ENCODE measurements at regions not wholly inside any gene's neighbourhood (a gene's known extent, or its start where the extent isn't known, plus 50 kb on each side); places are given as distances from the start of the nearest gene placed in this dataset. TPM values are rescaled to one million over a fixed set of nuclear protein-coding genes. Genes with fewer than 3 reads are reported as not detected.

Small RNAs in the stretch of these regions (microRNA-seq; reads per million reads assigned to microRNA genes)
- 0 reads per million in 2 experiments for gene MIR4507 (ENCODE audit: borderline microRNAs expressed in 2 of 2, borderline number of aligned reads in 2 of 2, borderline replicate concordance in 1 of 2)
- gene MIR4537 (ENCODE audit: borderline microRNAs expressed in 2 of 2, borderline number of aligned reads in 2 of 2, borderline replicate concordance in 1 of 2): 0 reads per million in 2 experiments
- gene MIR4538 (ENCODE audit: borderline microRNAs expressed in 2 of 2, borderline number of aligned reads in 2 of 2, borderline replicate concordance in 1 of 2): 0 reads per million in 2 experiments
- gene MIR4539 (ENCODE audit: borderline microRNAs expressed in 2 of 2, borderline number of aligned reads in 2 of 2, borderline replicate concordance in 1 of 2): 0 reads per million in 2 experiments
- gene MIR5195 (ENCODE audit: borderline microRNAs expressed in 2 of 2, borderline number of aligned reads in 2 of 2, borderline replicate concordance in 1 of 2): 0 reads per million in 2 experiments
- gene MIR8071-1 (ENCODE audit: borderline microRNAs expressed in 2 of 2, borderline number of aligned reads in 2 of 2, borderline replicate concordance in 1 of 2): 0 reads per million in 2 experiments
- gene MIR8071-2 (ENCODE audit: borderline microRNAs expressed in 2 of 2, borderline number of aligned reads in 2 of 2, borderline replicate concordance in 1 of 2): 0 reads per million in 2 experiments

Small RNAs in the stretch of these regions (small RNA-seq; reads per million reads assigned to genes)
- gene AC244452.1 (ENCODE audit: insufficient read depth): not detected
- gene IGHD1-1 (ENCODE audit: insufficient read depth): not detected
- gene IGHD1-14 (ENCODE audit: insufficient read depth): not detected
- not detected for gene IGHD1-20 (ENCODE audit: insufficient read depth)
- gene IGHD1-26 (ENCODE audit: insufficient read depth): not detected
- gene IGHD1-7 (ENCODE audit: insufficient read depth): not detected
- gene IGHD2-15 (ENCODE audit: insufficient read depth): not detected
- gene IGHD2-2 (ENCODE audit: insufficient read depth): not detected
- gene IGHD2-21 (ENCODE audit: insufficient read depth): not detected
- gene IGHD2-8 (ENCODE audit: insufficient read depth): not detected
- not detected for gene IGHD3-10 (ENCODE audit: insufficient read depth)
- not detected for gene IGHD3-16 (ENCODE audit: insufficient read depth)
- not detected for gene IGHD3-22 (ENCODE audit: insufficient read depth)
- gene IGHD3-3 (ENCODE audit: insufficient read depth): not detected
- not detected for gene IGHD3-9 (ENCODE audit: insufficient read depth)
- not detected for gene IGHD4-11 (ENCODE audit: insufficient read depth)
- not detected for gene IGHD4-17 (ENCODE audit: insufficient read depth)
- not detected for gene IGHD4-23 (ENCODE audit: insufficient read depth)
- gene IGHD4-4 (ENCODE audit: insufficient read depth): not detected
- gene IGHD5-12 (ENCODE audit: insufficient read depth): not detected
- gene IGHD5-18 (ENCODE audit: insufficient read depth): not detected
- gene IGHD5-24 (ENCODE audit: insufficient read depth): not detected
- not detected for gene IGHD5-5 (ENCODE audit: insufficient read depth)
- not detected for gene IGHD6-13 (ENCODE audit: insufficient read depth)
- gene IGHD6-19 (ENCODE audit: insufficient read depth): not detected
- gene IGHD6-25 (ENCODE audit: insufficient read depth): not detected
- not detected for gene IGHD6-6 (ENCODE audit: insufficient read depth)
- not detected for gene IGHD7-27 (ENCODE audit: insufficient read depth)
- not detected for gene IGHJ1 (ENCODE audit: insufficient read depth)
- gene IGHJ1P (ENCODE audit: insufficient read depth): not detected
- not detected for gene IGHJ2 (ENCODE audit: insufficient read depth)
- not detected for gene IGHJ2P (ENCODE audit: insufficient read depth)
- not detected for gene IGHJ3 (ENCODE audit: insufficient read depth)
- gene IGHJ3P (ENCODE audit: insufficient read depth): not detected
- gene IGHJ4 (ENCODE audit: insufficient read depth): not detected
- gene IGHJ5 (ENCODE audit: insufficient read depth): not detected
- gene IGHJ6 (ENCODE audit: insufficient read depth): not detected
- not detected for gene IGHV1-12 (ENCODE audit: insufficient read depth)
- gene IGHV1-14 (ENCODE audit: insufficient read depth): not detected
- gene IGHV3-19 (ENCODE audit: insufficient read depth): not detected
- not detected for gene IGHV3-57 (ENCODE audit: insufficient read depth)
- not detected for gene IGHV3-76 (ENCODE audit: insufficient read depth)
- not detected for gene IGHV5-78 (ENCODE audit: insufficient read depth)
- not detected for gene IGHV7-40 (ENCODE audit: insufficient read depth)
- not detected for gene IGHVII-1-1 (ENCODE audit: insufficient read depth)
- not detected for gene IGHVII-15-1 (ENCODE audit: insufficient read depth)
- gene IGHVII-22-1 (ENCODE audit: insufficient read depth): not detected
- gene IGHVII-28-1 (ENCODE audit: insufficient read depth): not detected
- gene IGHVII-33-1 (ENCODE audit: insufficient read depth): not detected
- not detected for gene IGHVII-40-1 (ENCODE audit: insufficient read depth)
- not detected for gene IGHVII-44-2 (ENCODE audit: insufficient read depth)
- not detected for gene IGHVII-46-1 (ENCODE audit: insufficient read depth)
- not detected for gene IGHVII-49-1 (ENCODE audit: insufficient read depth)
- not detected for gene IGHVII-51-2 (ENCODE audit: insufficient read depth)
- not detected for gene IGHVII-53-1 (ENCODE audit: insufficient read depth)
- not detected for gene IGHVII-60-1 (ENCODE audit: insufficient read depth)
- gene IGHVII-62-1 (ENCODE audit: insufficient read depth): not detected
- gene IGHVII-67-1 (ENCODE audit: insufficient read depth): not detected
- not detected for gene IGHVII-74-1 (ENCODE audit: insufficient read depth)
- gene IGHVII-78-1 (ENCODE audit: insufficient read depth): not detected
- not detected for gene IGHVIII-11-1 (ENCODE audit: insufficient read depth)
- gene IGHVIII-13-1 (ENCODE audit: insufficient read depth): not detected
- gene IGHVIII-2-1 (ENCODE audit: insufficient read depth): not detected
- not detected for gene IGHVIII-22-2 (ENCODE audit: insufficient read depth)
- not detected for gene IGHVIII-25-1 (ENCODE audit: insufficient read depth)
- not detected for gene IGHVIII-26-1 (ENCODE audit: insufficient read depth)
- not detected for gene IGHVIII-38-1 (ENCODE audit: insufficient read depth)
- not detected for gene IGHVIII-5-1 (ENCODE audit: insufficient read depth)
- not detected for gene IGHVIII-5-2 (ENCODE audit: insufficient read depth)
- not detected for gene IGHVIII-67-2 (ENCODE audit: insufficient read depth)
- gene IGHVIII-67-3 (ENCODE audit: insufficient read depth): not detected
- not detected for gene IGHVIII-67-4 (ENCODE audit: insufficient read depth)
- gene IGHVIII-76-1 (ENCODE audit: insufficient read depth): not detected
- gene IGHVIII-82 (ENCODE audit: insufficient read depth): not detected
- gene MIR4507 (ENCODE audit: insufficient read depth): not detected
- gene MIR4537 (ENCODE audit: insufficient read depth): not detected
- not detected for gene MIR4538 (ENCODE audit: insufficient read depth)
- gene MIR4539 (ENCODE audit: insufficient read depth): not detected
- gene MIR5195 (ENCODE audit: insufficient read depth): not detected
- not detected for gene MIR8071-1 (ENCODE audit: insufficient read depth)
- gene MIR8071-2 (ENCODE audit: insufficient read depth): not detected
- gene RNA5SP389 (ENCODE audit: insufficient read depth): not detected

Data from H1 (cell line).